ENCODE measurements at regions not wholly inside any gene's neighbourhood (a gene's known extent, or its start where the extent isn't known, plus 50 kb on each side); places are given as distances from the start of the nearest gene placed in this dataset.

- TF ChIP-seq EZH2 (IDR thresholded peaks at IDR 0.05; ENCODE audit: insufficient read depth, poor library complexity, severe bottlenecking) (no peak), EZH2phosphoT487 (IDR thresholded peaks at IDR 0.05; ENCODE audit: insufficient read depth, low read depth) (no peak)
Measured at GRCh38 chr2:52936029-52936428, 831.6 kb upstream of the CHAC2 start.

All from GM23248 (cell line).